CD14-positive monocyte (primary cell): ENCODE measurements at regions not wholly inside any gene's neighbourhood (a gene's known extent, or its start where the extent isn't known, plus 50 kb on each side); places are given as distances from the start of the nearest gene placed in this dataset.

Source experiments
- DNase-seq, 3 donors: peaks; one replicate each; pipeline ENCODE4 v3.0.0-alpha.2; 2011 to 2022
- H2AFZ ChIP-seq: 2 replicates; pipeline ENCODE4 v1.6.0; 2012; ENCODE audit warnings: mild to moderate bottlenecking, low read depth, low read length, inconsistent platforms; ENCODE audit not compliant: insufficient read depth, poor library complexity, severe bottlenecking
- H3K27ac ChIP-seq, 2 donors: 1 replicate in 1 of 2; 2 replicates in 1 of 2; pipeline ENCODE4 v1.5.1; 2012 to 2013; ENCODE audit warnings: low read length in 2 of 2, control low read depth in 1 of 2, inconsistent platforms in 1 of 2, low read depth in 1 of 2, mild to moderate bottlenecking in 1 of 2
- H3K27me3 ChIP-seq, 2 donors: one replicate each; pipeline versions ENCODE4 v1.6.0 to v1.6.1; 2011 to 2013; ENCODE audit warnings: low read length in 2 of 2; ENCODE audit not compliant: control insufficient read depth in 2 of 2, insufficient read depth in 2 of 2
- H3K36me3 ChIP-seq, 2 donors: replicated peaks in 1 of 2; 1 replicate in 1 of 2; 2 replicates in 1 of 2; pipeline versions ENCODE4 v1.5.1 to v1.6.1; 2012 to 2013; ENCODE audit warnings: low read length in 2 of 2, control low read depth in 1 of 2, inconsistent platforms in 1 of 2, mild to moderate bottlenecking in 1 of 2; ENCODE audit not compliant: insufficient read depth in 2 of 2, control insufficient read depth in 1 of 2
- H3K4me1 ChIP-seq, 2 donors: 1 replicate in 1 of 2; 2 replicates in 1 of 2; pipeline versions ENCODE4 v1.5.1 to v1.6.1; 2012 to 2013; ENCODE audit warnings: low read length in 2 of 2, control low read depth in 1 of 2, inconsistent platforms in 1 of 2, mild to moderate bottlenecking in 1 of 2, moderate library complexity in 1 of 2; ENCODE audit not compliant: insufficient read depth in 2 of 2, control insufficient read depth in 1 of 2
- H3K4me2 ChIP-seq: replicated peaks from 2 replicates; pipeline ENCODE3; 2012; ENCODE audit warnings: low read length, moderate library complexity, mild to moderate bottlenecking; ENCODE audit not compliant: poor library complexity, severe bottlenecking; ENCODE audit errors: extremely low read depth
- H3K4me3 ChIP-seq, 3 experiments: fragments of 200-600 bp in 1 of 3; sonication (generic) in 1 of 3; replicated peaks in 1 of 3; 1 replicate in 2 of 3; 2 replicates in 1 of 3; pipeline ENCODE4 v1.5.1; 2011 to 2013; ENCODE audit warnings: low read length in 3 of 3, mild to moderate bottlenecking in 3 of 3, control low read depth in 2 of 3, low read depth in 2 of 3, inconsistent platforms in 1 of 3, moderate library complexity in 1 of 3
- H3K79me2 ChIP-seq: 2 replicates; pipeline ENCODE4 v1.6.0; 2012; ENCODE audit warnings: mild to moderate bottlenecking, control low read depth, inconsistent platforms, low read length, moderate library complexity; ENCODE audit not compliant: insufficient read depth
- H3K9ac ChIP-seq: 2 replicates; pipeline ENCODE4 v1.6.0; 2017; ENCODE audit warnings: low read length, mild to moderate bottlenecking; ENCODE audit not compliant: insufficient read depth, poor library complexity, severe bottlenecking
- H3K9me3 ChIP-seq, 2 donors: replicated peaks in 1 of 2; 1 replicate in 1 of 2; 2 replicates in 1 of 2; pipeline versions ENCODE4 v1.5.1 to v1.6.1; 2012 to 2013; ENCODE audit warnings: low read length in 2 of 2, control low read depth in 1 of 2; ENCODE audit not compliant: control insufficient read depth in 1 of 2, insufficient read depth in 1 of 2
- H4K20me1 ChIP-seq: 2 replicates; pipeline ENCODE4 v1.6.0; 2012; ENCODE audit warnings: mild to moderate bottlenecking, low read length, control low read depth, moderate library complexity; ENCODE audit not compliant: insufficient read depth
- H3K27ac Mint-ChIP-seq, 7 donors: one replicate each; pipeline ENCODE4 v1.8.0; 2020; ENCODE audit warnings: mild to moderate bottlenecking in 7 of 7, mixed read lengths in 7 of 7, moderate library complexity in 6 of 7, inconsistent platforms in 2 of 7
- H3K27me3 Mint-ChIP-seq, 3 donors: one replicate each; pipeline ENCODE4 v1.8.0; 2021 to 2022; ENCODE audit warnings: low read depth in 3 of 3, mild to moderate bottlenecking in 3 of 3, mixed read lengths in 3 of 3, moderate library complexity in 3 of 3, inconsistent platforms in 1 of 3
- H3K36me3 Mint-ChIP-seq, 2 donors: one replicate each; pipeline ENCODE4 v1.8.0; 2020; ENCODE audit warnings: mixed read lengths in 2 of 2, inconsistent platforms in 1 of 2, mild to moderate bottlenecking in 1 of 2
- H3K4me1 Mint-ChIP-seq: one replicate; pipeline ENCODE4 v1.8.0; 2020; ENCODE audit warnings: mild to moderate bottlenecking, mixed read lengths
- H3K4me3 Mint-ChIP-seq, 2 donors: one replicate each; pipeline ENCODE4 v1.8.0; 2020; ENCODE audit warnings: mild to moderate bottlenecking in 2 of 2, mixed read lengths in 2 of 2, moderate library complexity in 1 of 2
- H3K9me3 Mint-ChIP-seq, 7 donors: one replicate each; pipeline ENCODE4 v1.8.0; 2020 to 2022; ENCODE audit warnings: mixed read lengths in 7 of 7, mild to moderate bottlenecking in 6 of 7, moderate library complexity in 6 of 7, inconsistent platforms in 2 of 7
- WGBS: methylation state at CpG from one replicate; pipeline ENCODE4 v1.1.5; 2013; ENCODE audit warnings: missing lambda C conversion rate; ENCODE audit not compliant: insufficient coverage; 5-methylcytosine and 5-hydroxymethylcytosine counted together
- intact Hi-C, 2 donors: fragments of 100-400 bp; cut with micrococcal nuclease; formaldehyde crosslinking; loops; one replicate each; pipeline versions ENCODE4 v1.15.0 to v1.15.1; 2023
- TF ChIP-seq, protein P1 (sequence below): fragments of 200-600 bp; IDR thresholded peaks from one replicate; pipeline ENCODE4 v1.8.0; 2022; ENCODE audit warnings: antibody characterized with exemption, mild to moderate bottlenecking

DNA sequence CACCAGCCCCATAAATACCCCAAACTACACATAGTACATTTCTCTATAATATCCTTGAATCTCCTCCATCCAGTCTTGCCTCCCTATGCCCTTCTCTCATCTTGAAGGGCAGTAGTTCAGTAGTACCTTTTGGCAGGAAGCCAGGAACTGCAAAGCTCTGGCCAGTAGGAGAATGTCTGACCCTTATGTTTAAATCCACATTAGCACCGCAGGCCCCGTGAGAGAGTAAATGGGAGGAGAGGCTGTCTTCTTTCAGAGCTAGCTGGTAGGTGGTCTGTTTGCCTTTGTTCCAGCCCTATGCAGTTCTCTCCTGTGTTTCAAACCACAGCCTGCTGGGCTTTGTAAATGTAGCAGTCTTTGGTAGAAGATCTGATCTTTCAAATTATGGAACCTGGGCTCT lies 690.7 kb downstream of the DOK5 start:
- H4K20me1 ChIP-seq: no peaks in the 10 kb centered on the region
- Mint-ChIP-seq H3K36me3 (no peaks in the 10 kb centered on the region), H3K9me3 (peaks cover 0 to 6% (median 3%) of the 10 kb centered on the region in 7 donors), H3K4me1 (no peaks in the 10 kb centered on the region), H3K27ac (no peak overlapping the region), H3K27me3 (peaks cover 0 to 1% (median 0%) of the 10 kb centered on the region in 3 donors), H3K4me3 (no peak overlapping the region)
- DNase-seq: no peak
- H3K4me2 ChIP-seq: no peak overlapping the region
- TF ChIP-seq, protein P1, sequence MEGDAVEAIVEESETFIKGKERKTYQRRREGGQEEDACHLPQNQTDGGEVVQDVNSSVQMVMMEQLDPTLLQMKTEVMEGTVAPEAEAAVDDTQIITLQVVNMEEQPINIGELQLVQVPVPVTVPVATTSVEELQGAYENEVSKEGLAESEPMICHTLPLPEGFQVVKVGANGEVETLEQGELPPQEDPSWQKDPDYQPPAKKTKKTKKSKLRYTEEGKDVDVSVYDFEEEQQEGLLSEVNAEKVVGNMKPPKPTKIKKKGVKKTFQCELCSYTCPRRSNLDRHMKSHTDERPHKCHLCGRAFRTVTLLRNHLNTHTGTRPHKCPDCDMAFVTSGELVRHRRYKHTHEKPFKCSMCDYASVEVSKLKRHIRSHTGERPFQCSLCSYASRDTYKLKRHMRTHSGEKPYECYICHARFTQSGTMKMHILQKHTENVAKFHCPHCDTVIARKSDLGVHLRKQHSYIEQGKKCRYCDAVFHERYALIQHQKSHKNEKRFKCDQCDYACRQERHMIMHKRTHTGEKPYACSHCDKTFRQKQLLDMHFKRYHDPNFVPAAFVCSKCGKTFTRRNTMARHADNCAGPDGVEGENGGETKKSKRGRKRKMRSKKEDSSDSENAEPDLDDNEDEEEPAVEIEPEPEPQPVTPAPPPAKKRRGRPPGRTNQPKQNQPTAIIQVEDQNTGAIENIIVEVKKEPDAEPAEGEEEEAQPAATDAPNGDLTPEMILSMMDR: no peak
- no peak overlapping the region for H3K4me3 ChIP-seq
- no peaks in the 10 kb centered on the region for H3K79me2 ChIP-seq
- no peaks in the 10 kb centered on the region for H3K4me1 ChIP-seq
- intact Hi-C loops: no loop called here
- no peaks in the 10 kb centered on the region for H3K36me3 ChIP-seq
- no peaks in the 10 kb centered on the region for H3K27me3 ChIP-seq
- H3K9ac ChIP-seq: no peak overlapping the region
- H3K9me3 ChIP-seq: no peaks in the 10 kb centered on the region
- H3K27ac ChIP-seq: no peak overlapping the region
- no peak overlapping the region for H2AFZ ChIP-seq
- WGBS: no CpG with 5 or more reads among the region's 2 CpGs

DNA sequence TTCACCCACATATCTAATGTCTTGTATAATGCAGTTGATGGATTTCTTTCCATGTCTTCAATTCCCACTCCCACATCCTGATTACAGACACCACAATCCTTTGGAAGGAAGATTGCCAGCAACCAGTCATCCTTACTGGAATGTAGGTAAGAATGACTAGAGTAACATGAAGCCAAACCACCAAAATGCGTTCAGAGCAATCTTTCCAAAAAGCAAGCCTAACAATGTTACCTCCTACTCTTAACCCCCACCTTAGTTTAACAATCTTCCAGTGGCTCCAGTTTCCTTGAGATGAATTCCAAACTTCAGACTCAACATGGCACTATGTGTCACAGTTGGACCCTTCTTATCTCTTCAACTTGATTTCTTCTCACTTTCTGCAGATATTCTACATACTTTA lies 685.6 kb downstream of the DOK5 start:
- intact Hi-C loops: no loop called here
- no peak overlapping the region for H3K4me3 ChIP-seq
- no peaks in the 10 kb centered on the region for H3K36me3 Mint-ChIP-seq
- no peak overlapping the region for H3K4me3 Mint-ChIP-seq
- H3K4me1 Mint-ChIP-seq: no peaks in the 10 kb centered on the region
- no peak overlapping the region for H2AFZ ChIP-seq
- H3K9me3 Mint-ChIP-seq: peaks cover 0 to 13% (median 5%) of the 10 kb centered on the region in 7 donors
- no peak for DNase-seq
- H3K27me3 Mint-ChIP-seq: peaks cover 0 to 1% (median 0%) of the 10 kb centered on the region in 3 donors
- H3K4me1 ChIP-seq: no peaks in the 10 kb centered on the region
- TF ChIP-seq, protein P1: no peak
- no CpG with 5 or more reads among the region's 1 CpG for WGBS
- no peak overlapping the region for H3K27ac Mint-ChIP-seq
- no peak overlapping the region for H3K9ac ChIP-seq
- H3K27me3 ChIP-seq: no peaks in the 10 kb centered on the region
- no peaks in the 10 kb centered on the region for H4K20me1 ChIP-seq
- H3K4me2 ChIP-seq: no peak overlapping the region
- H3K79me2 ChIP-seq: no peaks in the 10 kb centered on the region
- H3K36me3 ChIP-seq: no peaks in the 10 kb centered on the region
- H3K9me3 ChIP-seq: peaks cover 5 to 8% of the 10 kb centered on the region in 2 donors
- no peak overlapping the region for H3K27ac ChIP-seq
